ENCODE measurements at regions not wholly inside any gene's neighbourhood (a gene's known extent, or its start where the extent isn't known, plus 50 kb on each side); places are given as distances from the start of the nearest gene placed in this dataset.

- WGBS, 2 experiments (ENCODE audit: extremely low coverage in 1 of 2, insufficient coverage in 1 of 2, insufficient read length in 1 of 2, insufficient replicate concordance in 2 of 2, low coverage in 1 of 2, low lambda C conversion rate in 2 of 2, missing lambda C conversion rate in 1 of 2) = 88% methylated on average over 1 of the region's 1 CpG; no CpG with 5 or more reads in 1 of the 2 experiments
Observed at GRCh38 chr5:63655043-63655442, 307.2 kb downstream of the HTR1A start.

More at GRCh38 chr5:63655043-63655442, 307.2 kb downstream of the HTR1A start:
- Histone ChIP-seq H3K79me1 (ENCODE audit: low read depth, low read length) (no peaks in the 10 kb centered on the region), H3K4me1 (replicated peaks in 1 of 4; ENCODE audit: control insufficient read depth in 3 of 4, insufficient read depth in 4 of 4, low read length in 3 of 4) (no peaks in the 10 kb centered on the region), H3K27ac (ENCODE audit: low read depth, low read length) (no peak overlapping the region), H3K27me3 (replicated peaks in 1 of 4; ENCODE audit: control insufficient read depth in 3 of 4, extremely low read depth in 1 of 4, insufficient read depth in 3 of 4, low read length in 3 of 4) (no peaks in the 10 kb centered on the region), H3K4me3 (ENCODE audit: extremely low read depth in 1 of 4, insufficient read depth in 2 of 4, low read depth in 3 of 4, low read length in 4 of 4) (no peak overlapping the region), H4K8ac (ENCODE audit: extremely low read depth, insufficient read depth, low read length) (no peak overlapping the region), H3K23me2 (ENCODE audit: low read depth, low read length) (no peaks in the 10 kb centered on the region), H3K36me3 (ENCODE audit: control insufficient read depth in 2 of 4, insufficient read depth in 4 of 4, low read length in 3 of 4) (no peaks in the 10 kb centered on the region), H3K14ac (ENCODE audit: insufficient read length) (no peak overlapping the region), H3K23ac (ENCODE audit: insufficient read length) (no peak overlapping the region), H2BK20ac (ENCODE audit: low read length) (no peak overlapping the region), H3K9ac (replicated peaks in 1 of 4; ENCODE audit: extremely low read depth in 1 of 4, low read depth in 3 of 4, low read length in 3 of 4) (no peak overlapping the region), H4K20me1 (replicated peaks in 1 of 2; ENCODE audit: control insufficient read depth in 1 of 2, insufficient read depth in 2 of 2, low read length in 2 of 2) (no peaks in the 10 kb centered on the region), H3K56ac (replicated peaks; ENCODE audit: insufficient read length, low read depth, low read length) (no peak overlapping the region), H3K4me2 (ENCODE audit: insufficient read depth in 1 of 2, low read depth in 2 of 2, low read length in 2 of 2) (no peak overlapping the region), H2BK120ac (replicated peaks; ENCODE audit: low read depth, low read length) (no peak overlapping the region), H3K4ac (replicated peaks; ENCODE audit: insufficient read length, low read depth, low read length) (no peak overlapping the region), H3K79me2 (ENCODE audit: control insufficient read depth in 1 of 2, insufficient read depth in 2 of 2, low read length in 2 of 2) (no peaks in the 10 kb centered on the region), H4K91ac (replicated peaks; ENCODE audit: insufficient read length, low read length) (no peak overlapping the region), H2BK12ac (ENCODE audit: low read depth, low read length) (no peak overlapping the region), H4K5ac (ENCODE audit: insufficient read length, low read depth, low read length) (no peak overlapping the region), H3K9me3 (ENCODE audit: insufficient read depth in 2 of 2, low read depth in 1 of 2, low read length in 1 of 2) (no peaks in the 10 kb centered on the region), H3K18ac (ENCODE audit: extremely low read depth, low read length) (no peak overlapping the region), H2BK15ac (ENCODE audit: low read length) (no peak overlapping the region), H2AK5ac (ENCODE audit: low read depth, low read length) (no peak overlapping the region), H2BK5ac (ENCODE audit: low read depth, low read length) (no peak overlapping the region), H2AFZ (ENCODE audit: low read length) (no peak overlapping the region)
- TF ChIP-seq ZNF274 (IDR thresholded peaks at IDR 0.05; ENCODE audit: borderline replicate concordance, extremely low read depth, low read length) (no peak), TAF1 (IDR thresholded peaks at IDR 0.05; ENCODE audit: low read depth, low read length) (no peak), POU5F1 (IDR thresholded peaks at IDR 0.05; ENCODE audit: low read depth, low read length) (no peak), HDAC6 (IDR thresholded peaks at IDR 0.05; ENCODE audit: low read depth, low read length) (no peak), NRF1 (IDR thresholded peaks at IDR 0.05; ENCODE audit: low read depth, low read length) (no peak), JUN (IDR thresholded peaks at IDR 0.05; ENCODE audit: low read depth, low read length) (no peak), TEAD4 (IDR thresholded peaks at IDR 0.05; ENCODE audit: low read depth, low read length) (no peak), USF2 (IDR thresholded peaks at IDR 0.05; ENCODE audit: low read length) (no peak), FOSL1 (IDR thresholded peaks at IDR 0.05; ENCODE audit: insufficient read depth, low read depth, low read length) (no peak)
- ChIA-PET CTCF (ENCODE audit: partially characterized antibody) (no interaction called here), POLR2A (ENCODE audit: partially characterized antibody) (no interaction called here)
- DNase-seq (ENCODE audit: low read depth in 1 of 2, low spot score in 2 of 2) (no peak), FAIRE-seq (no peak)

Measured in H1 (cell line).